Effector memory CD4-positive, alpha-beta T cell (primary cell): ENCODE measurements at regions not wholly inside any gene's neighbourhood (a gene's known extent, or its start where the extent isn't known, plus 50 kb on each side); places are given as distances from the start of the nearest gene placed in this dataset.

Experiments used
- DNase-seq, 3 donors: peaks; one replicate each; pipeline ENCODE4 v3.0.0-alpha.2; 2020
- H3K27ac ChIP-seq: 2 replicates; pipeline ENCODE4 v1.7.0; 2013; ENCODE audit warnings: mild to moderate bottlenecking, low read length, moderate library complexity; ENCODE audit not compliant: insufficient read depth, poor library complexity, severe bottlenecking
- H3K27me3 ChIP-seq: replicated peaks from 2 replicates; pipeline ENCODE4 v1.7.0; 2013; ENCODE audit warnings: mild to moderate bottlenecking, low read length; ENCODE audit not compliant: insufficient read depth, control insufficient read depth, poor library complexity, severe bottlenecking
- H3K36me3 ChIP-seq: 2 replicates; pipeline ENCODE4 v1.7.0; 2013; ENCODE audit warnings: mild to moderate bottlenecking, low read length, moderate library complexity; ENCODE audit not compliant: control insufficient read depth, insufficient read depth
- H3K4me1 ChIP-seq: 2 replicates; pipeline ENCODE4 v1.7.0; 2013; ENCODE audit warnings: low read length, mild to moderate bottlenecking; ENCODE audit not compliant: control insufficient read depth, insufficient read depth, poor library complexity, severe bottlenecking
- H3K4me3 ChIP-seq: 2 replicates; pipeline ENCODE4 v1.7.0; 2013; ENCODE audit warnings: low read length, low read depth, mild to moderate bottlenecking; ENCODE audit not compliant: insufficient read depth, poor library complexity, severe bottlenecking
- H3K9me3 ChIP-seq: 2 replicates; pipeline ENCODE4 v1.7.0; 2013; ENCODE audit warnings: mild to moderate bottlenecking, low read length, moderate library complexity; ENCODE audit not compliant: control insufficient read depth

- H3K27me3 ChIP-seq, result peaks cover 12% of the 10 kb centered on the region
These were observed 100.7 kb upstream of the TMEM106B start for GRCh38 chr7:12110425-12110824.

GRCh38 chr7:12111422-12112405, 99.4 kb upstream of the TMEM106B start:
- peak overlapping the region; percentile 38 for H3K4me3 ChIP-seq

More at GRCh38 chr7:12110425-12110824, 100.7 kb upstream of the TMEM106B start:
- H3K4me3 ChIP-seq, result no peak overlapping the region
- DNase-seq, result no peak
- no peaks in the 10 kb centered on the region for H3K9me3 ChIP-seq
- H3K27ac ChIP-seq, result no peak overlapping the region
- H3K4me1 ChIP-seq, result peaks cover 5% of the 10 kb centered on the region
- H3K36me3 ChIP-seq, result no peaks in the 10 kb centered on the region

GRCh38 chr7:12117170-12117569, 93.9 kb upstream of the TMEM106B start:
- Histone ChIP-seq H3K4me1 (no peaks in the 10 kb centered on the region), H3K4me3 (no peak overlapping the region), H3K27ac (no peak overlapping the region), H3K36me3 (no peaks in the 10 kb centered on the region), H3K9me3 (no peaks in the 10 kb centered on the region), H3K27me3 (peaks cover 4% of the 10 kb centered on the region)
- DNase-seq, result no peak

More at GRCh38 chr7:12111422-12112405, 99.4 kb upstream of the TMEM106B start:
- Histone ChIP-seq H3K4me1 (peaks cover 5% of the 10 kb centered on the region), H3K9me3 (no peaks in the 10 kb centered on the region), H3K36me3 (no peaks in the 10 kb centered on the region), H3K27me3 (peaks cover 12% of the 10 kb centered on the region), H3K27ac (no peak overlapping the region)
- no peak for DNase-seq

- no peak for DNase-seq
- Histone ChIP-seq H3K27me3 (no peaks in the 10 kb centered on the region), H3K36me3 (no peaks in the 10 kb centered on the region), H3K9me3 (no peaks in the 10 kb centered on the region), H3K27ac (no peak overlapping the region), H3K4me1 (no peaks in the 10 kb centered on the region), H3K4me3 (no peak overlapping the region)
These were observed 91.3 kb upstream of the TMEM106B start for GRCh38 chr7:12119620-12120303.

GRCh38 chr7:12120632-12121031, 90.5 kb upstream of the TMEM106B start:
- H3K36me3 ChIP-seq, result no peaks in the 10 kb centered on the region

GRCh38 chr7:12123172-12123571, 87.9 kb upstream of the TMEM106B start:
- Histone ChIP-seq H3K36me3 (no peaks in the 10 kb centered on the region), H3K4me1 (no peaks in the 10 kb centered on the region), H3K27ac (no peak overlapping the region), H3K9me3 (no peaks in the 10 kb centered on the region), H3K4me3 (no peak overlapping the region), H3K27me3 (no peaks in the 10 kb centered on the region)
- no peak for DNase-seq

More at GRCh38 chr7:12120632-12121031, 90.5 kb upstream of the TMEM106B start:
- Histone ChIP-seq H3K27me3 (no peaks in the 10 kb centered on the region), H3K9me3 (no peaks in the 10 kb centered on the region), H3K27ac (no peak overlapping the region), H3K4me1 (no peaks in the 10 kb centered on the region), H3K4me3 (no peak overlapping the region)
- no peak for DNase-seq

- H3K27me3 ChIP-seq, result no peaks in the 10 kb centered on the region
- H3K27ac ChIP-seq, result no peak overlapping the region
- no peaks in the 10 kb centered on the region for H3K36me3 ChIP-seq
- no peaks in the 10 kb centered on the region for H3K4me1 ChIP-seq
- no peak overlapping the region for H3K4me3 ChIP-seq
- DNase-seq, result no peak
- no peaks in the 10 kb centered on the region for H3K9me3 ChIP-seq
These were observed 87.1 kb upstream of the TMEM106B start for GRCh38 chr7:12124028-12124427.

- Histone ChIP-seq H3K4me1 (no peaks in the 10 kb centered on the region), H3K36me3 (no peaks in the 10 kb centered on the region), H3K4me3 (no peak overlapping the region), H3K27me3 (no peaks in the 10 kb centered on the region), H3K9me3 (peaks cover 5% of the 10 kb centered on the region), H3K27ac (no peak overlapping the region)
- DNase-seq, result no peak
These were observed 83.6 kb upstream of the TMEM106B start for GRCh38 chr7:12127455-12127854.

GRCh38 chr7:12130609-12131008, 80.5 kb upstream of the TMEM106B start:
- DNase-seq, result no peak
- no peak overlapping the region for H3K4me3 ChIP-seq

GRCh38 chr7:12131122-12131521, 80.0 kb upstream of the TMEM106B start:
- Histone ChIP-seq H3K36me3 (no peaks in the 10 kb centered on the region), H3K9me3 (peaks cover 5% of the 10 kb centered on the region), H3K27me3 (no peaks in the 10 kb centered on the region), H3K4me3 (no peak overlapping the region), H3K27ac (no peak overlapping the region), H3K4me1 (no peaks in the 10 kb centered on the region)
- no peak for DNase-seq

More at GRCh38 chr7:12130609-12131008, 80.5 kb upstream of the TMEM106B start:
- Histone ChIP-seq H3K36me3 (no peaks in the 10 kb centered on the region), H3K4me1 (no peaks in the 10 kb centered on the region), H3K27ac (no peak overlapping the region), H3K9me3 (peaks cover 5% of the 10 kb centered on the region), H3K27me3 (no peaks in the 10 kb centered on the region)
